C1 segment of cervical spinal cord (tissue), 14 donors: ENCODE measurements at regions not wholly inside any gene's neighbourhood (a gene's known extent, or its start where the extent isn't known, plus 50 kb on each side); places are given as distances from the start of the nearest gene placed in this dataset.
"Not testable (repeated sequence)": the region's sequence is repeated elsewhere in the genome, so short reads cannot be mapped to it uniquely, and the experiment has no call there.

Experiments used
- DNase-seq, 14 donors: peaks; one replicate each; lab custom pipeline; 2025; lab: John Stamatoyannopoulos, UW

- no peak for DNase-seq
Observed at GRCh38 chr11:38582151-38582550, 1984.1 kb upstream of the RAG2 start.

DNA sequence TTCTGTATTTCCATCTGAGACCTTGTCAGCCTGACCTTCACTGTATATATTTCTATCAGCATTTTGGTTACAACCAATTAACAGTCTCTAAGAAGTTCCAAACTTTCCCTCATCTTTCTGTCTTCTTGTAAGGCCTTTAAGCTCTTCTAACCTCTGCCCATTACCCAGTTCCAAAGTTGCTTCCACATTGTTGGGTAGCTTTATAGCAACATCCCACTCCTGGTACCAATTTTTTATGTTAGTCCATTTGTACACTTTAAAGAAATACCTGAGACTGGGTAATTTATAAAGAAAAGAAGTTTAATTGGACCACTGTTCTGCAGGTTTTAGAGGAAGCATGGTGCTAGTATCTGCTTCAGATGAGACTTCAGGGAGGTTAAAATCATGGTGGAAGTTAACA lies 1979.7 kb upstream of the RAG2 start:
- DNase-seq, result no peak

DNA sequence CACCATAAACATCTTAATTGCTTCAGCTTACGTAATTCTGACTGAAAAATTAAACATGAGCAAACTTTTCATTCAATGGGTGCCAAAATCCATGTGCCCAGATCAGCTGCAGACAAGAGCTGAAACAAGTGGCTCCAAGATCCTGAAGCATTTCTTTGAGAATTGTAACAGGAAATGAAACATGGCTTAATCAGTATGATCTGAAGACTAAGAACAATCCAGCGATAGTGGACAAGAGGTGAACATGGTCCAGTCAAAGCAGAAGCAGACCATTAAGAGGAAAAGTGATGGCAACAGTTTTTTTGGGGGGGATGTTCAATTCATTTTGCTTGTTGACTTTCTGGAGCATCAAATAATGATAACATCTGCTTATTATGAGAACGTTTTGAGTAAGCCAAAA lies 1964.5 kb upstream of the RAG2 start:
- no peak for DNase-seq

DNA sequence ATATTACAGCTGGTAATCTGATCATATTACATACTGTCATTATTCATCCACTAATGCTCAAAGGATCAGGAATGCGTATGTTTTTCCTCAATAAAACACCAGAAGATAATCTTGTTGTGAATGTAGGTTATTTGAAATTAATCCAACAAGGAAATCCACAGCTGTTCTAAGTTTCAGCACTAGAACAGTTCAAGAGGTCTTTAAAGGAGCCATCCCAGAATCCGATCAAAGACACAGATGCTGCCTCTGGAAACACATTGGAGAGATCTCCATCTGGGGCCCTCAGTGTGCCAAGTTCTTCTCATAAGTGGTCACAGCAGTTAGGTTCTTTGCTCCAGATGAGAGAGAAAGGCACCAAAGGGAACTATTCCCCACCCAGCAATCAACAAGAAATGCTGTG lies 1955.1 kb upstream of the RAG2 start:
- DNase-seq, result no peak

GRCh38 chr11:38547462-38547861 lies 1949.4 kb upstream of the RAG2 start:
- DNase-seq, result no peak

- no peak for DNase-seq
Observed at GRCh38 chr11:38543986-38544385, 1946.0 kb upstream of the RAG2 start.

- no peak for DNase-seq
Observed at GRCh38 chr11:38543311-38543710, 1945.3 kb upstream of the RAG2 start.

GRCh38 chr11:38538866-38539680 lies 1941.0 kb upstream of the RAG2 start:
- no peak for DNase-seq

- no peak for DNase-seq
Observed at GRCh38 chr11:38530226-38530625, 1932.2 kb upstream of the RAG2 start.

DNA sequence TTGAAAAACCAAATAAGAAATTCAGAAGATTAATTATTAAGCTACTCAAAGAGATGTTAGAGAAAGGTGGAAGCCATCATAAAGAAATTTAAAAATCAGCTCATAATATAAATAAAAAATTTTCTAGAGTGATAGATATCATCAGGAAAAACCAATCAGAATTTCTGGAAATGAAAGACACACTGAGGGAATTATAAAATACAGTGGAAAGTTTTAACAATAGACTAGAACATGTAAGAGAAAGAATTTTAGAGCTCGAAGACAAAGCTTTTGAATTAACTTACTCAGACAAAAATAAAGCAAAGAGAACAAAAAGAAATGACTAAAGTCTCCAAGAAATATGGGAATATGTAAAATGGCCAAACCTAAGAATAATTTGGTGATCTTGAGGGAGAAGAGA lies 1926.9 kb upstream of the RAG2 start:
- DNase-seq, result no peak

GRCh38 chr11:38517991-38518390 lies 1920.0 kb upstream of the RAG2 start:
- no peak for DNase-seq

GRCh38 chr11:38512830-38513229 lies 1914.8 kb upstream of the RAG2 start:
- DNase-seq, result not testable (repeated sequence)

GRCh38 chr11:38510041-38510440 lies 1912.0 kb upstream of the RAG2 start:
- DNase-seq, result no peak

GRCh38 chr11:38503876-38504275 lies 1905.8 kb upstream of the RAG2 start:
- no peak for DNase-seq

GRCh38 chr11:38498721-38499120 lies 1900.7 kb upstream of the RAG2 start:
- DNase-seq, result no peak

GRCh38 chr11:38491986-38492385 lies 1894.0 kb upstream of the RAG2 start:
- DNase-seq, result no peak

- DNase-seq, result no peak
Observed at GRCh38 chr11:38481391-38481790, 1883.4 kb upstream of the RAG2 start.

GRCh38 chr11:38476808-38477575 lies 1879.0 kb upstream of the RAG2 start:
- DNase-seq, result no peak

- no peak for DNase-seq
Observed at GRCh38 chr11:38461751-38462150, 1863.7 kb upstream of the RAG2 start.

- DNase-seq, result no peak
Observed at GRCh38 chr11:38460896-38461295, 1862.9 kb upstream of the RAG2 start.

GRCh38 chr11:38460429-38460828 lies 1862.4 kb upstream of the RAG2 start:
- no peak for DNase-seq

GRCh38 chr11:38456371-38456770 lies 1858.3 kb upstream of the RAG2 start:
- no peak for DNase-seq

DNA sequence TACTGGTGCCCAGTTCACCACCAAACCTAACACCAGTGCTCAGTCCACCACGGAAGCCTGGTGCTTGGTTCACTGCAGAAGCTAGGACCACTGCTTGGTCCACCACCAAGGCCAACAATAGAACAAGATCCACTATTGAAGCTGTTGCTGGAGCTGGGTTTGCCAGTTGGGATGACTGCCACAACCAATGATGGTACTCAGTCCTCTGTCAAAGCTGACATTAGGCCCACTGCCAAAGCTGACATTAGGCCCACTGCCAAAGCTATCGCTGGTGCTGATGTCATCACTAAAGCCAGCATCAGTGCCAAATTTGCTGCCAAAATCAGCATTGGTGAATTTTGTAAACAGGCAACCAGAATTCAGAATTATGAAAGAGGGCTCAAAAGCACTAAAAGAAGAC lies 1850.2 kb upstream of the RAG2 start:
- DNase-seq, result no peak
